Fibroblast of lung (primary cell): ENCODE measurements at regions not wholly inside any gene's neighbourhood (a gene's known extent, or its start where the extent isn't known, plus 50 kb on each side); places are given as distances from the start of the nearest gene placed in this dataset.

ENCODE experiments used
- EZH2 ChIP-seq: IDR thresholded peaks from 2 replicates; pipeline ENCODE4 v1.5.1; 2012; ENCODE audit warnings: low read length, control low read depth, mild to moderate bottlenecking; ENCODE audit errors: missing control alignments
- TF ChIP-seq, protein P1 (sequence below), 2 donors: IDR thresholded peaks in 1 of 2; conservative IDR thresholded peaks in 1 of 2; 1 replicate in 1 of 2; 2 replicates in 1 of 2; pipeline ENCODE4 v1.5.1; 2011 to 2012; ENCODE audit warnings: low read length in 2 of 2, control low read depth in 1 of 2, inconsistent platforms in 1 of 2, low read depth in 1 of 2, mild to moderate bottlenecking in 1 of 2

GRCh38 chr14:85172290-85172689 is 357.7 kb upstream of the FLRT2 start:
- TF ChIP-seq, protein P1, sequence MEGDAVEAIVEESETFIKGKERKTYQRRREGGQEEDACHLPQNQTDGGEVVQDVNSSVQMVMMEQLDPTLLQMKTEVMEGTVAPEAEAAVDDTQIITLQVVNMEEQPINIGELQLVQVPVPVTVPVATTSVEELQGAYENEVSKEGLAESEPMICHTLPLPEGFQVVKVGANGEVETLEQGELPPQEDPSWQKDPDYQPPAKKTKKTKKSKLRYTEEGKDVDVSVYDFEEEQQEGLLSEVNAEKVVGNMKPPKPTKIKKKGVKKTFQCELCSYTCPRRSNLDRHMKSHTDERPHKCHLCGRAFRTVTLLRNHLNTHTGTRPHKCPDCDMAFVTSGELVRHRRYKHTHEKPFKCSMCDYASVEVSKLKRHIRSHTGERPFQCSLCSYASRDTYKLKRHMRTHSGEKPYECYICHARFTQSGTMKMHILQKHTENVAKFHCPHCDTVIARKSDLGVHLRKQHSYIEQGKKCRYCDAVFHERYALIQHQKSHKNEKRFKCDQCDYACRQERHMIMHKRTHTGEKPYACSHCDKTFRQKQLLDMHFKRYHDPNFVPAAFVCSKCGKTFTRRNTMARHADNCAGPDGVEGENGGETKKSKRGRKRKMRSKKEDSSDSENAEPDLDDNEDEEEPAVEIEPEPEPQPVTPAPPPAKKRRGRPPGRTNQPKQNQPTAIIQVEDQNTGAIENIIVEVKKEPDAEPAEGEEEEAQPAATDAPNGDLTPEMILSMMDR (conservative IDR thresholded peaks at IDR 0.05 in 1 of 2, IDR thresholded peaks at IDR 0.05 in 1 of 2; ENCODE audit: low read depth in 1 of 2, low read length in 2 of 2) = no peak
- no peak for TF ChIP-seq EZH2
